H1 (cell line): ENCODE measurements at regions not wholly inside any gene's neighbourhood (a gene's known extent, or its start where the extent isn't known, plus 50 kb on each side); places are given as distances from the start of the nearest gene placed in this dataset.
A peak's percentile ranks its signal among the peaks of the same experiment; 100 is the strongest.

Experiments
- CTCF ChIA-PET: fragments of 300-600 bp; sonication (Branson Sonifier 250); formaldehyde crosslinking; loops from one replicate; lab custom pipeline; 2021; ENCODE audit not compliant: partially characterized antibody; lab: Charles Lee
- POLR2A ChIA-PET: fragments of 300-600 bp; sonication (Branson Sonifier 250); formaldehyde crosslinking; loops from one replicate; lab custom pipeline; 2021; ENCODE audit warnings: inconsistent platforms; ENCODE audit not compliant: partially characterized antibody; lab: Charles Lee
- DNase-seq, 2 experiments: peaks; one replicate each; pipeline versions ENCODE4 v3.0.0 to v3.0.0-alpha.2; 2010 to 2022; ENCODE audit warnings: low spot score in 2 of 2, low read depth in 1 of 2, mixed read lengths in 1 of 2
- FAIRE-seq: peaks from 2 replicates; lab custom pipeline; 2011; peaks lifted over from hg19 to GRCh38; lab: Jason Lieb, UNC
- H2AFZ ChIP-seq: 2 replicates; pipeline ENCODE4 v1.8.1; 2012; ENCODE audit warnings: low read length, inconsistent platforms
- H2AK5ac ChIP-seq: 2 replicates; pipeline ENCODE4 v1.6.1; 2013; ENCODE audit warnings: low read depth, low read length
- H2BK120ac ChIP-seq: replicated peaks from 2 replicates; pipeline ENCODE3; 2013; ENCODE audit warnings: low read depth, low read length, inconsistent platforms
- H2BK12ac ChIP-seq: 2 replicates; pipeline ENCODE4 v1.6.1; 2013; ENCODE audit warnings: low read depth, low read length
- H2BK15ac ChIP-seq: 2 replicates; pipeline ENCODE4 v1.6.1; 2013; ENCODE audit warnings: low read length
- H2BK20ac ChIP-seq: 2 replicates; pipeline ENCODE4 v1.6.1; 2013; ENCODE audit warnings: low read length
- H2BK5ac ChIP-seq: 2 replicates; pipeline ENCODE4 v1.6.1; 2013; ENCODE audit warnings: low read depth, low read length
- H3K14ac ChIP-seq: 2 replicates; pipeline ENCODE4 v1.6.1; 2013; ENCODE audit warnings: inconsistent platforms; ENCODE audit not compliant: insufficient read length
- H3K18ac ChIP-seq: 2 replicates; pipeline ENCODE4 v1.6.1; 2013; ENCODE audit warnings: low read length; ENCODE audit errors: extremely low read depth
- H3K23ac ChIP-seq: 2 replicates; pipeline ENCODE4 v1.6.1; 2013; ENCODE audit warnings: inconsistent platforms; ENCODE audit not compliant: insufficient read length
- H3K23me2 ChIP-seq: 2 replicates; pipeline ENCODE4 v1.6.1; 2013; ENCODE audit warnings: low read depth, low read length
- H3K27ac ChIP-seq: 2 replicates; pipeline ENCODE4 v1.6.1; 2011; ENCODE audit warnings: low read depth, low read length, inconsistent platforms
- H3K27me3 ChIP-seq, 4 experiments: replicated peaks in 1 of 4; 1 replicate in 1 of 4; 2 replicates in 3 of 4; pipeline versions ENCODE4 v1.6.1 to v1.8.1; 2011 to 2013; ENCODE audit warnings: low read length in 3 of 4, mild to moderate bottlenecking in 3 of 4, inconsistent platforms in 2 of 4, mixed read lengths in 2 of 4, moderate library complexity in 1 of 4; ENCODE audit not compliant: control insufficient read depth in 3 of 4, insufficient read depth in 3 of 4; ENCODE audit errors: extremely low read depth in 1 of 4
- H3K36me3 ChIP-seq, 4 experiments: 2 replicates each; pipeline versions ENCODE4 v1.6.1 to v1.8.1; 2011 to 2013; ENCODE audit warnings: mild to moderate bottlenecking in 4 of 4, low read length in 3 of 4, moderate library complexity in 2 of 4, control low read depth in 1 of 4, inconsistent platforms in 1 of 4; ENCODE audit not compliant: insufficient read depth in 4 of 4, control insufficient read depth in 2 of 4
- H3K4ac ChIP-seq: replicated peaks from 2 replicates; pipeline ENCODE3; 2013; ENCODE audit warnings: low read length, low read depth, mixed read lengths, inconsistent platforms; ENCODE audit not compliant: insufficient read length
- H3K4me1 ChIP-seq, 4 experiments: replicated peaks in 1 of 4; 1 replicate in 1 of 4; 2 replicates in 3 of 4; pipeline versions ENCODE4 v1.6.1 to v1.8.1; 2011 to 2013; ENCODE audit warnings: low read length in 3 of 4, inconsistent platforms in 2 of 4, mixed read lengths in 1 of 4; ENCODE audit not compliant: insufficient read depth in 4 of 4, control insufficient read depth in 3 of 4
- H3K4me2 ChIP-seq, 2 experiments: 2 replicates each; pipeline versions ENCODE4 v1.6.1 to v1.8.1; 2011 to 2013; ENCODE audit warnings: low read depth in 2 of 2, low read length in 2 of 2, control low read depth in 1 of 2, inconsistent platforms in 1 of 2, mild to moderate bottlenecking in 1 of 2; ENCODE audit not compliant: insufficient read depth in 1 of 2
- H3K4me3 ChIP-seq, 4 experiments: fragments of 200-600, 300-600 bp in 1 of 4; sonication (generic), shearing (Covaris generic), sonication (Bioruptor Twin) in 1 of 4; 2 replicates each; pipeline versions ENCODE4 v1.5.1 to v1.8.1; 2011 to 2016; ENCODE audit warnings: low read length in 4 of 4, low read depth in 3 of 4, control low read depth in 2 of 4, inconsistent platforms in 2 of 4, mild to moderate bottlenecking in 2 of 4, mixed read lengths in 1 of 4, moderate library complexity in 1 of 4; ENCODE audit not compliant: insufficient read depth in 2 of 4; ENCODE audit errors: extremely low read depth in 1 of 4
- H3K56ac ChIP-seq: replicated peaks from 2 replicates; pipeline ENCODE3; 2013; ENCODE audit warnings: low read depth, mild to moderate bottlenecking, mixed read lengths, low read length, inconsistent platforms; ENCODE audit not compliant: insufficient read length
- H3K79me1 ChIP-seq: 2 replicates; pipeline ENCODE4 v1.6.1; 2013; ENCODE audit warnings: low read depth, low read length, control low read depth
- H3K79me2 ChIP-seq, 2 experiments: 2 replicates each; pipeline versions ENCODE4 v1.6.1 to v1.8.1; 2012 to 2013; ENCODE audit warnings: low read length in 2 of 2, mild to moderate bottlenecking in 2 of 2, inconsistent platforms in 1 of 2; ENCODE audit not compliant: insufficient read depth in 2 of 2, control insufficient read depth in 1 of 2
- H3K9ac ChIP-seq, 4 experiments: replicated peaks in 1 of 4; 1 replicate in 1 of 4; 2 replicates in 3 of 4; pipeline versions ENCODE4 v1.6.1 to v1.8.1; 2011 to 2013; ENCODE audit warnings: low read depth in 3 of 4, low read length in 3 of 4, control low read depth in 2 of 4, mild to moderate bottlenecking in 2 of 4, moderate library complexity in 2 of 4, inconsistent platforms in 1 of 4; ENCODE audit errors: extremely low read depth in 1 of 4
- H3K9me3 ChIP-seq, 2 experiments: 2 replicates each; pipeline versions ENCODE4 v1.6.1 to v1.8.1; 2012 to 2013; ENCODE audit warnings: mild to moderate bottlenecking in 2 of 2, moderate library complexity in 2 of 2, control low read depth in 1 of 2, inconsistent platforms in 1 of 2, low read depth in 1 of 2, low read length in 1 of 2, mixed read lengths in 1 of 2; ENCODE audit not compliant: insufficient read depth in 2 of 2
- H4K20me1 ChIP-seq, 2 experiments: replicated peaks in 1 of 2; 2 replicates each; pipeline versions ENCODE3 to v1.8.1; 2011 to 2013; ENCODE audit warnings: inconsistent platforms in 2 of 2, low read length in 2 of 2, mild to moderate bottlenecking in 1 of 2; ENCODE audit not compliant: insufficient read depth in 2 of 2, control insufficient read depth in 1 of 2
- H4K5ac ChIP-seq: 2 replicates; pipeline ENCODE4 v1.6.1; 2013; ENCODE audit warnings: low read length, low read depth, mixed read lengths, inconsistent platforms; ENCODE audit not compliant: insufficient read length
- H4K8ac ChIP-seq: 2 replicates; pipeline ENCODE4 v1.8.0; 2013; ENCODE audit warnings: mild to moderate bottlenecking, moderate library complexity, low read length, inconsistent platforms; ENCODE audit not compliant: insufficient read depth; ENCODE audit errors: extremely low read depth
- H4K91ac ChIP-seq: replicated peaks from 2 replicates; pipeline ENCODE3; 2013; ENCODE audit warnings: low read length, mixed read lengths, inconsistent platforms; ENCODE audit not compliant: insufficient read length
- CHD1 ChIP-seq: IDR thresholded peaks from 2 replicates; pipeline ENCODE4 v1.6.1; 2012; ENCODE audit warnings: low read depth, low read length, improper control_type of control experiment
- CHD2 ChIP-seq: IDR thresholded peaks from 2 replicates; pipeline ENCODE4 v1.6.1; 2012; ENCODE audit warnings: low read length, improper control_type of control experiment
- EZH2 ChIP-seq: fragments of 200-600 bp; sonication (generic); IDR thresholded peaks from 2 replicates; pipeline ENCODE4 v1.7.1; 2012; ENCODE audit warnings: low read depth, mild to moderate bottlenecking, moderate library complexity, low read length, inconsistent platforms; ENCODE audit not compliant: severe bottlenecking
- JUND ChIP-seq: IDR thresholded peaks from 2 replicates; pipeline ENCODE4 v1.6.1; 2011; ENCODE audit warnings: mild to moderate bottlenecking, improper control_type of control experiment, low read length
- POU5F1 ChIP-seq: IDR thresholded peaks from 2 replicates; pipeline ENCODE4 v1.6.1; 2011; ENCODE audit warnings: low read depth, mild to moderate bottlenecking, low read length, moderate library complexity
- RFX5 ChIP-seq: IDR thresholded peaks from 2 replicates; pipeline ENCODE4 v1.6.1; 2011; ENCODE audit warnings: low read depth, low read length, improper control_type of control experiment, borderline replicate concordance
- SIRT6 ChIP-seq: IDR thresholded peaks from one replicate; pipeline ENCODE4 v1.7.1; 2012; ENCODE audit warnings: low read length, inconsistent platforms
- WGBS, 2 experiments: shearing (Covaris generic) in 1 of 2; methylation state at CpG; one replicate each; pipeline versions ENCODE4 v1.1.6 to v1.1.7; 2013 to 2015; ENCODE audit warnings: low lambda C conversion rate in 2 of 2, mixed read lengths in 2 of 2, inconsistent platforms in 1 of 2, low coverage in 1 of 2, missing lambda C conversion rate in 1 of 2; ENCODE audit not compliant: insufficient replicate concordance in 2 of 2, insufficient coverage in 1 of 2, insufficient read length in 1 of 2; ENCODE audit errors: extremely low coverage in 1 of 2, missing lambda C conversion rate in 1 of 2; 5-methylcytosine and 5-hydroxymethylcytosine counted together

GRCh38 chr3:77935418-77935817 is 895.5 kb downstream of the ROBO2 start:
- Histone ChIP-seq H2BK20ac (no peak overlapping the region), H3K27ac (no peak overlapping the region), H3K18ac (no peak overlapping the region), H2BK120ac (no peak overlapping the region), H2BK5ac (no peak overlapping the region), H3K4me1 (peaks cover 0 to 2% (median 0%) of the 10 kb centered on the region in 4 experiments; a peak in 1 of 7 replicates), H4K5ac (no peak overlapping the region), H3K4me3 (no peak overlapping the region), H2AK5ac (no peak overlapping the region), H2AFZ (0 out of 2 replicates have a peak overlapping the region, but pooled peaks have one; percentile 36), H3K79me2 (no peaks in the 10 kb centered on the region), H4K20me1 (no peaks in the 10 kb centered on the region), H3K23ac (no peak overlapping the region), H3K23me2 (no peaks in the 10 kb centered on the region), H3K56ac (no peak overlapping the region), H3K79me1 (no peaks in the 10 kb centered on the region), H3K9ac (no peak overlapping the region), H3K9me3 (no peaks in the 10 kb centered on the region), H4K8ac (no peak overlapping the region), H3K4me2 (no peak overlapping the region), H3K36me3 (no peaks in the 10 kb centered on the region), H2BK12ac (no peak overlapping the region), H2BK15ac (no peak overlapping the region), H3K14ac (no peak overlapping the region), H3K27me3 (no peaks in the 10 kb centered on the region), H4K91ac (no peak overlapping the region), H3K4ac (no peak overlapping the region)
- WGBS, 2 experiments = 96 to 100% methylated on average over 1 of the region's 1 CpG
- TF ChIP-seq EZH2 (no peak), POU5F1 (no peak), CHD2 (no peak), JUND (no peak), RFX5 (no peak), SIRT6 (no peak), CHD1 (no peak)
- no peak for FAIRE-seq
- DNase-seq = no peak
- POLR2A ChIA-PET = no interaction called here
- CTCF ChIA-PET = no interaction called here
